ENCODE measurements at regions not wholly inside any gene's neighbourhood (a gene's known extent, or its start where the extent isn't known, plus 50 kb on each side); places are given as distances from the start of the nearest gene placed in this dataset.

DNA sequence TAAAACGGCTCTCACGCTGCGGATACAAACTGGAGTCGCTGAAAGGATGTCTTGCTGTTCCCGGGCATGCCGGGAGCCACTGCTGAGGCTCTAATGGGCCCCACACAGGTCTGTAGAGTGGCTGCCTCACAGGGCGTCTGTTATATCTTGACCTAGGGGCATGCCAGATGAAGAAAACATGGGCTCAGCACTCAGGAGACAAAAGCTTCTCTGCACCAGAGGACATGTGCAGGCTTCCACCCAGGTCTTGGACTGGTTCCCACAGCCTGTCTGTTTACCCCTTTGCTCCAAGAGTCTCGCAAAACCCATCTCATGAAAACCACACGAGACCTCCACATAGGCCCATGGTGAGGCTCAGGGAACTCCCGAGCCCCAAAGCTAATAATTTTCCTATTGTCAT lies 134.2 kb downstream of the RPS29 start:
- no peak for TF ChIP-seq EZH2 (IDR thresholded peaks at IDR 0.05; ENCODE audit: borderline replicate concordance, low read length)
- TF ChIP-seq, protein P1, sequence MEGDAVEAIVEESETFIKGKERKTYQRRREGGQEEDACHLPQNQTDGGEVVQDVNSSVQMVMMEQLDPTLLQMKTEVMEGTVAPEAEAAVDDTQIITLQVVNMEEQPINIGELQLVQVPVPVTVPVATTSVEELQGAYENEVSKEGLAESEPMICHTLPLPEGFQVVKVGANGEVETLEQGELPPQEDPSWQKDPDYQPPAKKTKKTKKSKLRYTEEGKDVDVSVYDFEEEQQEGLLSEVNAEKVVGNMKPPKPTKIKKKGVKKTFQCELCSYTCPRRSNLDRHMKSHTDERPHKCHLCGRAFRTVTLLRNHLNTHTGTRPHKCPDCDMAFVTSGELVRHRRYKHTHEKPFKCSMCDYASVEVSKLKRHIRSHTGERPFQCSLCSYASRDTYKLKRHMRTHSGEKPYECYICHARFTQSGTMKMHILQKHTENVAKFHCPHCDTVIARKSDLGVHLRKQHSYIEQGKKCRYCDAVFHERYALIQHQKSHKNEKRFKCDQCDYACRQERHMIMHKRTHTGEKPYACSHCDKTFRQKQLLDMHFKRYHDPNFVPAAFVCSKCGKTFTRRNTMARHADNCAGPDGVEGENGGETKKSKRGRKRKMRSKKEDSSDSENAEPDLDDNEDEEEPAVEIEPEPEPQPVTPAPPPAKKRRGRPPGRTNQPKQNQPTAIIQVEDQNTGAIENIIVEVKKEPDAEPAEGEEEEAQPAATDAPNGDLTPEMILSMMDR (IDR thresholded peaks at IDR 0.05; ENCODE audit: low read length): no peak
